H9 (cell line): ENCODE measurements at regions not wholly inside any gene's neighbourhood (a gene's known extent, or its start where the extent isn't known, plus 50 kb on each side); places are given as distances from the start of the nearest gene placed in this dataset.

Experiments used
- DNase-seq: peaks from one replicate; pipeline ENCODE4 v3.0.0-alpha.2; 2017
- H2AFZ ChIP-seq: one replicate; pipeline ENCODE4 v1.6.1; 2013; ENCODE audit warnings: mild to moderate bottlenecking, low read length, control low read depth, moderate library complexity
- H2AK5ac ChIP-seq: 2 replicates; pipeline ENCODE4 v1.6.1; 2013; ENCODE audit warnings: low read length, control low read depth, mixed read lengths; ENCODE audit not compliant: insufficient read length
- H2BK120ac ChIP-seq: one replicate; pipeline ENCODE4 v1.6.1; 2013; ENCODE audit warnings: low read depth, mild to moderate bottlenecking, low read length, control low read depth, inconsistent platforms; ENCODE audit not compliant: poor library complexity, severe bottlenecking
- H2BK12ac ChIP-seq: 2 replicates; pipeline ENCODE4 v1.6.1; 2013; ENCODE audit warnings: low read length, control low read depth, mixed read lengths, low read depth; ENCODE audit not compliant: insufficient read length
- H2BK15ac ChIP-seq: 2 replicates; pipeline ENCODE4 v1.6.1; 2013; ENCODE audit warnings: low read depth, low read length, control low read depth
- H2BK20ac ChIP-seq: one replicate; pipeline ENCODE4 v1.6.1; 2013; ENCODE audit warnings: low read depth, mild to moderate bottlenecking, low read length, control low read depth, inconsistent platforms; ENCODE audit not compliant: poor library complexity, severe bottlenecking
- H2BK5ac ChIP-seq: 2 replicates; pipeline ENCODE4 v1.6.1; 2013; ENCODE audit warnings: low read length, control low read depth, mixed read lengths; ENCODE audit not compliant: insufficient read length
- H3K14ac ChIP-seq: 2 replicates; pipeline ENCODE4 v1.6.1; 2013; ENCODE audit warnings: low read length, control low read depth; ENCODE audit not compliant: insufficient read depth
- H3K18ac ChIP-seq: 2 replicates; pipeline ENCODE4 v1.6.1; 2013; ENCODE audit warnings: low read depth, mild to moderate bottlenecking, mixed read lengths, low read length, control low read depth; ENCODE audit not compliant: insufficient read length
- H3K23ac ChIP-seq: 2 replicates; pipeline ENCODE4 v1.6.1; 2013; ENCODE audit warnings: low read length, control low read depth, mixed read lengths, low read depth; ENCODE audit not compliant: insufficient read length
- H3K23me2 ChIP-seq: 2 replicates; pipeline ENCODE4 v1.6.1; 2013; ENCODE audit warnings: low read depth, mild to moderate bottlenecking, mixed read lengths, low read length, control low read depth; ENCODE audit not compliant: insufficient read length, poor library complexity, severe bottlenecking
- H3K27ac ChIP-seq: 2 replicates; pipeline ENCODE4 v1.5.1; 2013; ENCODE audit warnings: low read length, control low read depth, mixed read lengths, low read depth; ENCODE audit not compliant: insufficient read length
- H3K27me3 ChIP-seq: 2 replicates; pipeline ENCODE4 v1.6.1; 2013; ENCODE audit warnings: low read length, control low read depth, inconsistent platforms; ENCODE audit not compliant: insufficient read depth
- H3K4ac ChIP-seq: 2 replicates; pipeline ENCODE4 v1.6.1; 2013; ENCODE audit warnings: low read depth, mild to moderate bottlenecking, control low read depth, inconsistent platforms, low read length, moderate library complexity
- H3K4me1 ChIP-seq: 2 replicates; pipeline ENCODE4 v1.6.1; 2013; ENCODE audit warnings: low read length, control low read depth, inconsistent platforms; ENCODE audit not compliant: insufficient read depth
- H3K4me2 ChIP-seq: 2 replicates; pipeline ENCODE4 v1.6.1; 2013; ENCODE audit warnings: low read length, control low read depth, mixed read lengths; ENCODE audit not compliant: insufficient read length, insufficient read depth
- H3K56ac ChIP-seq: 2 replicates; pipeline ENCODE4 v1.6.1; 2013; ENCODE audit warnings: low read depth, mild to moderate bottlenecking, mixed read lengths, low read length, control low read depth; ENCODE audit not compliant: insufficient read length
- H3K79me1 ChIP-seq: 2 replicates; pipeline ENCODE4 v1.6.1; 2013; ENCODE audit warnings: low read depth, mild to moderate bottlenecking, moderate library complexity, low read length, control low read depth, inconsistent platforms; ENCODE audit not compliant: insufficient read depth, poor library complexity, severe bottlenecking
- H3K79me2 ChIP-seq: 2 replicates; pipeline ENCODE4 v1.6.1; 2013; ENCODE audit warnings: low read length, control low read depth, inconsistent platforms; ENCODE audit not compliant: insufficient read depth
- H3K9ac ChIP-seq: 2 replicates; pipeline ENCODE4 v1.6.1; 2013; ENCODE audit warnings: low read length, control low read depth, mixed read lengths; ENCODE audit not compliant: insufficient read length; ENCODE audit errors: extremely low read depth
- H3K9me3 ChIP-seq: one replicate; pipeline ENCODE4 v1.6.1; 2013; ENCODE audit warnings: low read depth, low read length, inconsistent platforms; ENCODE audit not compliant: control insufficient read depth
- H3T11ph ChIP-seq: one replicate; pipeline ENCODE4 v1.6.1; 2013; ENCODE audit warnings: mild to moderate bottlenecking, low read length, control low read depth, inconsistent platforms
- H4K20me1 ChIP-seq: one replicate; pipeline ENCODE4 v1.6.1; 2013; ENCODE audit not compliant: control insufficient read depth, insufficient read length, insufficient read depth
- H4K5ac ChIP-seq: 2 replicates; pipeline ENCODE4 v1.6.1; 2013; ENCODE audit warnings: low read depth, mild to moderate bottlenecking, mixed read lengths, low read length, control low read depth; ENCODE audit not compliant: insufficient read length
- H4K8ac ChIP-seq: replicated peaks from 2 replicates; pipeline ENCODE4 v1.6.1; 2013; ENCODE audit warnings: low read length, control low read depth, mixed read lengths, low read depth; ENCODE audit not compliant: insufficient read length
- H4K91ac ChIP-seq: 2 replicates; pipeline ENCODE4 v1.6.1; 2013; ENCODE audit warnings: low read depth, mild to moderate bottlenecking, moderate library complexity, mixed read lengths, low read length, control low read depth; ENCODE audit not compliant: insufficient read length
- H3K27ac Mint-ChIP-seq, 3 experiments: 2 replicates in 2 of 3; 3 replicates in 1 of 3; pipeline ENCODE4 v1.8.0; 2020 to 2021; ENCODE audit warnings: mixed read lengths in 3 of 3, mild to moderate bottlenecking in 1 of 3, moderate library complexity in 1 of 3
- H3K27me3 Mint-ChIP-seq: 2 replicates; pipeline ENCODE4 v1.8.0; 2021; ENCODE audit warnings: low read depth, mild to moderate bottlenecking, moderate library complexity, mixed read lengths
- H3K36me3 Mint-ChIP-seq, 3 experiments: 2 replicates in 2 of 3; 3 replicates in 1 of 3; pipeline ENCODE4 v1.8.0; 2020 to 2021; ENCODE audit warnings: low read depth in 3 of 3, mixed read lengths in 3 of 3; ENCODE audit not compliant: insufficient read depth in 1 of 3
- H3K4me1 Mint-ChIP-seq, 2 experiments: 2 replicates each; pipeline ENCODE4 v1.8.0; 2020; ENCODE audit warnings: mixed read lengths in 2 of 2
- H3K4me3 Mint-ChIP-seq, 2 experiments: 2 replicates in 1 of 2; 3 replicates in 1 of 2; pipeline ENCODE4 v1.8.0; 2020 to 2021; ENCODE audit warnings: mild to moderate bottlenecking in 2 of 2, mixed read lengths in 2 of 2, moderate library complexity in 1 of 2
- H3K9me3 Mint-ChIP-seq, 2 experiments: 2 replicates in 1 of 2; 3 replicates in 1 of 2; pipeline ENCODE4 v1.8.0; 2020; ENCODE audit warnings: mild to moderate bottlenecking in 2 of 2, mixed read lengths in 2 of 2, moderate library complexity in 1 of 2
- CTCF ChIP-seq: fragments of 200-600 bp; sonication (generic); conservative IDR thresholded peaks from 3 replicates; pipeline ENCODE4 v1.8.0; 2021; ENCODE audit warnings: antibody characterized with exemption, mild to moderate bottlenecking
- WGBS: extraction: QIAGEN DNeasy Blood & Tissue Kit; methylation state at CpG from one replicate; pipeline ENCODE4 v1.1.7; 2013; ENCODE audit warnings: missing lambda C conversion rate, low lambda C conversion rate, mixed read lengths; ENCODE audit not compliant: insufficient read length; ENCODE audit errors: extremely low coverage; 5-methylcytosine and 5-hydroxymethylcytosine counted together

- H4K91ac ChIP-seq = no peak overlapping the region
- no peak overlapping the region for H3K23ac ChIP-seq
- H3K4ac ChIP-seq = no peak overlapping the region
- WGBS = no CpG with 5 or more reads among the region's 5 CpGs
- TF ChIP-seq CTCF = no peak
- H2BK12ac ChIP-seq = no peak overlapping the region
- H2AFZ ChIP-seq = no peak overlapping the region
- Mint-ChIP-seq H3K4me3 (no peak overlapping the region), H3K27ac (no peak overlapping the region; a peak in 1 of 7 replicates), H3K27me3 (no peaks in the 10 kb centered on the region), H3K4me1 (peaks cover 4 to 5% of the 10 kb centered on the region in 2 experiments), H3K9me3 (no peaks in the 10 kb centered on the region), H3K36me3 (no peaks in the 10 kb centered on the region)
- no peak overlapping the region for H3T11ph ChIP-seq
- H3K79me1 ChIP-seq = no peaks in the 10 kb centered on the region
- H3K79me2 ChIP-seq = no peaks in the 10 kb centered on the region
- no peak overlapping the region for H3K56ac ChIP-seq
- H3K27ac ChIP-seq = no peak overlapping the region
- no peak overlapping the region for H2BK120ac ChIP-seq
- no peak overlapping the region for H3K9ac ChIP-seq
- H4K5ac ChIP-seq = no peak overlapping the region
- no peak overlapping the region for H3K18ac ChIP-seq
- H3K23me2 ChIP-seq = no peaks in the 10 kb centered on the region
- no peak for DNase-seq
- no peaks in the 10 kb centered on the region for H3K27me3 ChIP-seq
- H2AK5ac ChIP-seq = no peak overlapping the region
- H3K4me2 ChIP-seq = no peak overlapping the region
- H2BK5ac ChIP-seq = no peak overlapping the region
- H4K20me1 ChIP-seq = no peaks in the 10 kb centered on the region
- no peaks in the 10 kb centered on the region for H3K4me1 ChIP-seq
- H4K8ac ChIP-seq = no peak overlapping the region
- no peak overlapping the region for H3K14ac ChIP-seq
- no peak overlapping the region for H2BK20ac ChIP-seq
- H2BK15ac ChIP-seq = no peak overlapping the region
- no peaks in the 10 kb centered on the region for H3K9me3 ChIP-seq
These were observed 68.2 kb upstream of the APC start for GRCh38 chr5:112669328-112669963.
